ENCODE measurements at regions not wholly inside any gene's neighbourhood (a gene's known extent, or its start where the extent isn't known, plus 50 kb on each side); places are given as distances from the start of the nearest gene placed in this dataset.

GRCh38 chr6:156577749-156578148, 199.4 kb upstream of the ARID1B start:
- H3K9me1 ChIP-seq (ENCODE audit: control insufficient read depth, extremely low read depth, insufficient read depth, low read length): no peaks in the 10 kb centered on the region
- H3K4me1 ChIP-seq (ENCODE audit: control insufficient read depth, extremely low read depth, insufficient read depth, low read length): no peaks in the 10 kb centered on the region
- H3K36me3 ChIP-seq (ENCODE audit: control insufficient read depth in 2 of 2, extremely low read depth in 1 of 2, insufficient read depth in 2 of 2, low read length in 2 of 2): no peaks in the 10 kb centered on the region
- no peak overlapping the region for H3K9ac ChIP-seq (ENCODE audit: control insufficient read depth, extremely low read depth, insufficient read depth, low read length)
- H3K27me3 ChIP-seq (ENCODE audit: control insufficient read depth, extremely low read depth, insufficient read depth, low read length): no peaks in the 10 kb centered on the region
- H3K4me2 ChIP-seq (ENCODE audit: control insufficient read depth, extremely low read depth, insufficient read depth, low read depth, low read length): no peak overlapping the region
- H3K4me3 ChIP-seq (ENCODE audit: control insufficient read depth in 2 of 3, extremely low read depth in 1 of 3, insufficient read depth in 2 of 3, low read depth in 1 of 3, low read length in 3 of 3): no peak overlapping the region
- H3K79me2 ChIP-seq (ENCODE audit: control insufficient read depth, insufficient read depth, low read length): no peaks in the 10 kb centered on the region
- H3K27ac ChIP-seq (ENCODE audit: control insufficient read depth, insufficient read depth, low read length): no peak overlapping the region
- no peak overlapping the region for H2AFZ ChIP-seq (ENCODE audit: control insufficient read depth, low read length)
- H3K9me3 ChIP-seq (ENCODE audit: control insufficient read depth, low read depth, low read length): peaks cover 1% of the 10 kb centered on the region
- no peak for DNase-seq (ENCODE audit: low read depth, low spot score)
- TF ChIP-seq CTCF (optimal IDR thresholded peaks at IDR 0.05 in 1 of 3, IDR thresholded peaks at IDR 0.05 in 1 of 3, conservative IDR thresholded peaks at IDR 0.05 in 1 of 3; ENCODE audit: extremely low read depth in 1 of 3, insufficient read depth in 2 of 3, low read length in 3 of 3) (no peak), EZH2 (IDR thresholded peaks at IDR 0.05; ENCODE audit: low read length) (no peak)
- H4K20me1 ChIP-seq (ENCODE audit: control insufficient read depth, extremely low read depth, insufficient read depth, low read length): no peaks in the 10 kb centered on the region
- no peak for FAIRE-seq
- dilution Hi-C loops (cut with MboI; ENCODE audit: extremely low pct_ligation_motif_present, low sequenced_read_pairs): no loop called here

- no peaks in the 10 kb centered on the region for H3K9me1 ChIP-seq (ENCODE audit: control insufficient read depth, extremely low read depth, insufficient read depth, low read length)
- peaks cover 1% of the 10 kb centered on the region for H3K9me3 ChIP-seq (ENCODE audit: control insufficient read depth, low read depth, low read length)
- no peak overlapping the region for H3K4me3 ChIP-seq (ENCODE audit: control insufficient read depth in 2 of 3, extremely low read depth in 1 of 3, insufficient read depth in 2 of 3, low read depth in 1 of 3, low read length in 3 of 3)
- no peaks in the 10 kb centered on the region for H3K27me3 ChIP-seq (ENCODE audit: control insufficient read depth, extremely low read depth, insufficient read depth, low read length)
- H3K36me3 ChIP-seq (ENCODE audit: control insufficient read depth in 2 of 2, extremely low read depth in 1 of 2, insufficient read depth in 2 of 2, low read length in 2 of 2): no peaks in the 10 kb centered on the region
- no peaks in the 10 kb centered on the region for H3K79me2 ChIP-seq (ENCODE audit: control insufficient read depth, insufficient read depth, low read length)
- H3K4me2 ChIP-seq (ENCODE audit: control insufficient read depth, extremely low read depth, insufficient read depth, low read depth, low read length): no peak overlapping the region
- FAIRE-seq: no peak
- TF ChIP-seq CTCF (optimal IDR thresholded peaks at IDR 0.05 in 1 of 3, IDR thresholded peaks at IDR 0.05 in 1 of 3, conservative IDR thresholded peaks at IDR 0.05 in 1 of 3; ENCODE audit: extremely low read depth in 1 of 3, insufficient read depth in 2 of 3, low read length in 3 of 3) (no peak), EZH2 (IDR thresholded peaks at IDR 0.05; ENCODE audit: low read length) (no peak)
- DNase-seq (ENCODE audit: low read depth, low spot score): no peak
- H3K9ac ChIP-seq (ENCODE audit: control insufficient read depth, extremely low read depth, insufficient read depth, low read length): no peak overlapping the region
- H3K27ac ChIP-seq (ENCODE audit: control insufficient read depth, insufficient read depth, low read length): no peak overlapping the region
- no peaks in the 10 kb centered on the region for H4K20me1 ChIP-seq (ENCODE audit: control insufficient read depth, extremely low read depth, insufficient read depth, low read length)
- H2AFZ ChIP-seq (ENCODE audit: control insufficient read depth, low read length): no peak overlapping the region
- no peaks in the 10 kb centered on the region for H3K4me1 ChIP-seq (ENCODE audit: control insufficient read depth, extremely low read depth, insufficient read depth, low read length)
- dilution Hi-C loops (cut with MboI; ENCODE audit: extremely low pct_ligation_motif_present, low sequenced_read_pairs): no loop called here
Observed at GRCh38 chr6:156575361-156575760, 201.8 kb upstream of the ARID1B start.

All from keratinocyte (primary cell).